ENCODE measurements at regions not wholly inside any gene's neighbourhood (a gene's known extent, or its start where the extent isn't known, plus 50 kb on each side); places are given as distances from the start of the nearest gene placed in this dataset.
A peak's percentile ranks its signal among the peaks of the same experiment; 100 is the strongest.

DNA sequence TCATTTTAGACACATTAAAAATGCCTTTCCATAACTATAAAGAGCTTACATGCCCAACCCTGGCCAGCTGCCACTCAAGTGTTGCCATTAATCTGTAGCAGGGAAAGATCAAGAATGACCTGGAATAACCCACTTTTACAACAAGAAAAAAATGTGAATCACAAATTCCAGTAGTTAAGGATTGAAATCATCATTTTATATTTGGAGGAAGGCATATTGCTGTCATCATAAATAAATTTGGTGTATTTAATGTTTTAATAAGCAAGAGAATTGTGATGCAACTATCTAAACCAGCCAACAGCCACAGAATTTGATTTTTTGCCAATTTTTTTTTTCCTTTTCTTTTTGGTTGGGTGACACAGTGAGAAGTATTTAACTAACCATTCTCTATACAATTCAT lies 240.0 kb upstream of the SEMA6D start:
- Mint-ChIP-seq H3K27me3 (ENCODE audit: low read depth, poor library complexity) (peaks cover 6% of the 10 kb centered on the region), H3K4me3 (no peak overlapping the region), H3K9me3 (peaks cover 13% of the 10 kb centered on the region), H3K36me3 (ENCODE audit: low read depth) (no peaks in the 10 kb centered on the region), H3K27ac (no peak overlapping the region), H3K4me1 (no peaks in the 10 kb centered on the region)
- no peak for DNase-seq
- TF ChIP-seq, protein P1, sequence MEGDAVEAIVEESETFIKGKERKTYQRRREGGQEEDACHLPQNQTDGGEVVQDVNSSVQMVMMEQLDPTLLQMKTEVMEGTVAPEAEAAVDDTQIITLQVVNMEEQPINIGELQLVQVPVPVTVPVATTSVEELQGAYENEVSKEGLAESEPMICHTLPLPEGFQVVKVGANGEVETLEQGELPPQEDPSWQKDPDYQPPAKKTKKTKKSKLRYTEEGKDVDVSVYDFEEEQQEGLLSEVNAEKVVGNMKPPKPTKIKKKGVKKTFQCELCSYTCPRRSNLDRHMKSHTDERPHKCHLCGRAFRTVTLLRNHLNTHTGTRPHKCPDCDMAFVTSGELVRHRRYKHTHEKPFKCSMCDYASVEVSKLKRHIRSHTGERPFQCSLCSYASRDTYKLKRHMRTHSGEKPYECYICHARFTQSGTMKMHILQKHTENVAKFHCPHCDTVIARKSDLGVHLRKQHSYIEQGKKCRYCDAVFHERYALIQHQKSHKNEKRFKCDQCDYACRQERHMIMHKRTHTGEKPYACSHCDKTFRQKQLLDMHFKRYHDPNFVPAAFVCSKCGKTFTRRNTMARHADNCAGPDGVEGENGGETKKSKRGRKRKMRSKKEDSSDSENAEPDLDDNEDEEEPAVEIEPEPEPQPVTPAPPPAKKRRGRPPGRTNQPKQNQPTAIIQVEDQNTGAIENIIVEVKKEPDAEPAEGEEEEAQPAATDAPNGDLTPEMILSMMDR (IDR thresholded peaks at IDR 0.05), result no peak

GRCh38 chr15:47484059-47484458 lies 233.2 kb upstream of the SEMA6D start:
- DNase-seq, result no peak
- Mint-ChIP-seq H3K27me3 (ENCODE audit: low read depth, poor library complexity) (peaks cover 6% of the 10 kb centered on the region), H3K4me3 (no peak overlapping the region), H3K9me3 (peaks cover 4% of the 10 kb centered on the region), H3K36me3 (ENCODE audit: low read depth) (no peaks in the 10 kb centered on the region), H3K27ac (peak overlapping the region; percentile 30), H3K4me1 (no peaks in the 10 kb centered on the region)
- TF ChIP-seq, protein P1 (IDR thresholded peaks at IDR 0.05), result no peak

DNA sequence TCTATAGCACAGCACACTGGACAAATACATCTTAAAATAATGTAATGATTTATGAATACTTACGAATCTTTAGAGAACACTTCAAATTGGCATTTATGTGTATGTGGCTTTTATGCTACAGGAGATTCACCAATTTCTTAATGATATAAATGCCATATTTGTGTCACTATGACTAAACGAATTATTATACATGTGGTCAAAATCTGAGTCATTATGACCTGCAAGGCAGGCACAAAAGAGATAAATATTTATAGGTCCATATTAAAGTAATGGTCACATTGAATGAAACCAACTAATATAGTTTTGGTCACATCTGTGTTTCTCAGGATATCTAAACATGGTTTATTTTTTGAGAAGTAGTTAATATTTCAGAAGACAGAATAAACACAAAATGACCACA lies 232.3 kb upstream of the SEMA6D start:
- Mint-ChIP-seq H3K9me3 (peaks cover 3% of the 10 kb centered on the region), H3K4me3 (no peak overlapping the region), H3K27me3 (ENCODE audit: low read depth, poor library complexity) (peaks cover 9% of the 10 kb centered on the region), H3K36me3 (ENCODE audit: low read depth) (no peaks in the 10 kb centered on the region), H3K27ac (no peak overlapping the region), H3K4me1 (no peaks in the 10 kb centered on the region)
- no peak for DNase-seq
- TF ChIP-seq, protein P1 (IDR thresholded peaks at IDR 0.05), result no peak

DNA sequence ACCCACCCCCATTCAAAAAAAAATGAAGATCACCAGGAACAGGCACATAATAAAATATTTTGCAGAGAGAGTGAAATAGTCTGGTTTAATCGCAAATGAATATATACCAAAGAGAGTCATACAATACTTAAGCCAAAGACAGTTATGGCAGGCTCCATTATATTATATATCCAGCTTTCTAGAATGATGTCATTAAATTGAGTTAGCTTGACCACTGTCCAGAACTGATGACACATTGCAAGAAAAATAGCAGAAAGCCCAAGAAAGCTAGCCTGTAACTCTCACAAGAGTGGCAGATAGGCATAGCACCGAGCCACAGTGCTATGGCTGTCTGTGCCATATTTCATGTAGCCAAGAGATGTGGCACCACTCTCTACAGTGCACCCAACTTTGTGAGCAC lies 231.9 kb upstream of the SEMA6D start:
- TF ChIP-seq, protein P1 (IDR thresholded peaks at IDR 0.05), result no peak
- Mint-ChIP-seq H3K4me3 (no peak overlapping the region), H3K27ac (no peak overlapping the region), H3K4me1 (no peaks in the 10 kb centered on the region), H3K36me3 (ENCODE audit: low read depth) (no peaks in the 10 kb centered on the region), H3K27me3 (ENCODE audit: low read depth, poor library complexity) (peaks cover 9% of the 10 kb centered on the region), H3K9me3 (no peaks in the 10 kb centered on the region)
- no peak for DNase-seq

GRCh38 chr15:47486040-47486439 lies 231.3 kb upstream of the SEMA6D start:
- TF ChIP-seq, protein P1 (IDR thresholded peaks at IDR 0.05), result no peak
- no peak overlapping the region for H3K4me3 Mint-ChIP-seq
- H3K27ac Mint-ChIP-seq, result no peak overlapping the region
- DNase-seq, result no peak
- no peaks in the 10 kb centered on the region for H3K9me3 Mint-ChIP-seq
- no peaks in the 10 kb centered on the region for H3K36me3 Mint-ChIP-seq (ENCODE audit: low read depth)
- peaks cover 8% of the 10 kb centered on the region for H3K27me3 Mint-ChIP-seq (ENCODE audit: low read depth, poor library complexity)
- H3K4me1 Mint-ChIP-seq, result no peaks in the 10 kb centered on the region

- H3K9me3 Mint-ChIP-seq, result no peaks in the 10 kb centered on the region
- H3K27ac Mint-ChIP-seq, result no peak overlapping the region
- H3K4me1 Mint-ChIP-seq, result no peaks in the 10 kb centered on the region
- H3K27me3 Mint-ChIP-seq (ENCODE audit: low read depth, poor library complexity), result peaks cover 10% of the 10 kb centered on the region
- H3K36me3 Mint-ChIP-seq (ENCODE audit: low read depth), result no peaks in the 10 kb centered on the region
- H3K4me3 Mint-ChIP-seq, result no peak overlapping the region
- TF ChIP-seq, protein P1 (IDR thresholded peaks at IDR 0.05), result no peak
- DNase-seq, result no peak
Observed at GRCh38 chr15:47492195-47492594, 225.1 kb upstream of the SEMA6D start.

Data from nephron progenitor cell (in vitro differentiated cells).